Liver (tissue), 3 donors: ENCODE measurements at regions not wholly inside any gene's neighbourhood (a gene's known extent, or its start where the extent isn't known, plus 50 kb on each side); places are given as distances from the start of the nearest gene placed in this dataset.

Source experiments
- CTCF ChIP-seq: fragments of 150-350 bp; IDR thresholded peaks from 2 replicates; pipeline ENCODE4 v1.5.1; 2017; ENCODE audit warnings: improper control_type of control experiment, low read depth, low read length; ENCODE audit not compliant: missing input control
- MAX ChIP-seq: IDR thresholded peaks from 2 replicates; pipeline ENCODE4 v1.6.1; 2016; ENCODE audit warnings: antibody characterized with exemption
- REST ChIP-seq: IDR thresholded peaks from 2 replicates; pipeline ENCODE4 v1.6.1; 2016; ENCODE audit warnings: antibody characterized with exemption, mild to moderate bottlenecking
- SP1 ChIP-seq: IDR thresholded peaks from 2 replicates; pipeline ENCODE4 v1.6.1; 2018; ENCODE audit warnings: antibody characterized with exemption, mild to moderate bottlenecking
- ZBTB33 ChIP-seq: IDR thresholded peaks from 2 replicates; pipeline ENCODE4 v1.6.1; 2016; ENCODE audit warnings: antibody characterized with exemption
- donor health status: healthy.
- donor health status: healthy.

GRCh38 chr15:59791079-59791478 is 102.0 kb upstream of the BNIP2 start:
- no peak for TF ChIP-seq CTCF
- no peak for TF ChIP-seq SP1
- TF ChIP-seq REST: no peak
- TF ChIP-seq MAX: no peak
- no peak for TF ChIP-seq ZBTB33
